HG02970 (cell line): ENCODE measurements at regions not wholly inside any gene's neighbourhood (a gene's known extent, or its start where the extent isn't known, plus 50 kb on each side); places are given as distances from the start of the nearest gene placed in this dataset.
"Not testable (repeated sequence)": the region's sequence is repeated elsewhere in the genome, so short reads cannot be mapped to it uniquely, and the experiment has no call there.

Experiments
- ATAC-seq: cut with Tn5 transposase; IDR thresholded peaks from one replicate; pipeline ENCODE4 v1.9.1; 2021; ENCODE audit warnings: mild to moderate bottlenecking, moderate library complexity, moderate number of reproducible peaks; ENCODE audit not compliant: unreplicated experiment, low FRiP score

GRCh38 chr10:58070956-58071355, 196.7 kb downstream of the IPMK start:
- ATAC-seq = no peak

GRCh38 chr10:58068809-58069208, 198.9 kb downstream of the IPMK start:
- no peak for ATAC-seq

GRCh38 chr10:58066979-58067378, 200.7 kb downstream of the IPMK start:
- ATAC-seq = no peak

GRCh38 chr10:58066126-58066525, 201.6 kb downstream of the IPMK start:
- no peak for ATAC-seq

- no peak for ATAC-seq
Observed at GRCh38 chr10:58065529-58065815, 202.2 kb downstream of the IPMK start.

- ATAC-seq = no peak
Observed at GRCh38 chr10:58064714-58065528, 202.8 kb downstream of the IPMK start.

GRCh38 chr10:58063861-58064480, 203.7 kb downstream of the IPMK start:
- no peak for ATAC-seq

- ATAC-seq = not testable (repeated sequence)
Observed at GRCh38 chr10:58058683-58059082, 209.0 kb downstream of the IPMK start.

GRCh38 chr10:58054881-58055280, 212.8 kb downstream of the IPMK start:
- ATAC-seq = no peak

GRCh38 chr10:58052772-58053171, 214.9 kb downstream of the IPMK start:
- ATAC-seq = no peak

GRCh38 chr10:58050575-58050974, 217.1 kb downstream of the IPMK start:
- ATAC-seq = no peak

- ATAC-seq = no peak
Observed at GRCh38 chr10:58048936-58049335, 218.8 kb downstream of the IPMK start.

- ATAC-seq = no peak
Observed at GRCh38 chr10:58044072-58044471, 223.6 kb downstream of the IPMK start.

- ATAC-seq = no peak
Observed at GRCh38 chr10:58041901-58042300, 225.8 kb downstream of the IPMK start.

- ATAC-seq = no peak
Observed at GRCh38 chr10:58030208-58030607, 237.5 kb downstream of the IPMK start.

- ATAC-seq = no peak
Observed at GRCh38 chr10:58028597-58029366, 238.9 kb downstream of the IPMK start.

- ATAC-seq = no peak
Observed at GRCh38 chr10:58027426-58027825, 240.3 kb downstream of the IPMK start.

- no peak for ATAC-seq
Observed at GRCh38 chr10:58026036-58026435, 241.7 kb downstream of the IPMK start.

GRCh38 chr10:58023341-58024073, 244.2 kb downstream of the IPMK start:
- no peak for ATAC-seq

- ATAC-seq = no peak
Observed at GRCh38 chr10:58019863-58020537, 247.7 kb downstream of the IPMK start.
